Hepatocyte (in vitro differentiated cells): ENCODE measurements at regions not wholly inside any gene's neighbourhood (a gene's known extent, or its start where the extent isn't known, plus 50 kb on each side); places are given as distances from the start of the nearest gene placed in this dataset.

Experiments used
- DNase-seq: peaks from one replicate; pipeline ENCODE4 v3.0.0-alpha.2; 2016; ENCODE audit warnings: low spot score
- H2AFZ ChIP-seq: fragments of 200-600 bp; sonication (generic); 2 replicates; pipeline ENCODE4 v1.6.0; 2016; ENCODE audit warnings: antibody characterized with exemption, mild to moderate bottlenecking
- H3K27ac ChIP-seq: fragments of 200-600 bp; sonication (generic); 2 replicates; pipeline ENCODE4 v1.5.1; 2016; ENCODE audit warnings: mild to moderate bottlenecking
- H3K27me3 ChIP-seq: fragments of 200-600 bp; sonication (generic); 2 replicates; pipeline ENCODE4 v1.6.1; 2016
- H3K36me3 ChIP-seq: fragments of 200-600 bp; sonication (generic); replicated peaks from 2 replicates; pipeline ENCODE4 v1.5.1; 2016; ENCODE audit warnings: low read depth; ENCODE audit not compliant: insufficient read depth
- H3K4me1 ChIP-seq: fragments of 200-600 bp; sonication (generic); 2 replicates; pipeline ENCODE4 v1.5.1; 2016; ENCODE audit warnings: mild to moderate bottlenecking, moderate library complexity; ENCODE audit not compliant: insufficient read depth
- H3K4me2 ChIP-seq: fragments of 200-600 bp; sonication (generic); 2 replicates; pipeline ENCODE4 v1.6.0; 2016
- H3K4me3 ChIP-seq: fragments of 200-600 bp; sonication (generic); 2 replicates; pipeline ENCODE4 v1.5.1; 2016; ENCODE audit warnings: mild to moderate bottlenecking
- H3K79me2 ChIP-seq: fragments of 200-600 bp; sonication (generic); 2 replicates; pipeline ENCODE4 v1.6.0; 2017; ENCODE audit warnings: mild to moderate bottlenecking
- H3K9me2 ChIP-seq: fragments of 200-600 bp; sonication (generic); replicated peaks from 2 replicates; pipeline ENCODE4 v1.6.0; 2017; ENCODE audit warnings: mild to moderate bottlenecking; ENCODE audit not compliant: insufficient read depth
- H3K9me3 ChIP-seq: fragments of 200-600 bp; sonication (generic); 2 replicates; pipeline ENCODE4 v1.5.1; 2016; ENCODE audit warnings: low read depth, mild to moderate bottlenecking
- H4K20me1 ChIP-seq: fragments of 200-600 bp; sonication (generic); 2 replicates; pipeline ENCODE4 v1.6.0; 2016; ENCODE audit warnings: mild to moderate bottlenecking; ENCODE audit not compliant: insufficient read depth, poor library complexity, severe bottlenecking
- CTCF ChIP-seq: fragments of 200-600 bp; sonication (generic); IDR thresholded peaks from 2 replicates; pipeline ENCODE4 v1.5.1; 2016; ENCODE audit warnings: antibody characterized with exemption, mild to moderate bottlenecking; ENCODE audit not compliant: poor library complexity
- EZH2 ChIP-seq: fragments of 200-600 bp; sonication (generic); IDR thresholded peaks from 2 replicates; pipeline ENCODE4 v1.6.1; 2016; ENCODE audit warnings: antibody characterized with exemption, mild to moderate bottlenecking, borderline replicate concordance
- EZH2phosphoT487 ChIP-seq: fragments of 200-600 bp; sonication (generic); IDR thresholded peaks from one replicate; pipeline ENCODE4 v1.6.1; 2018; ENCODE audit warnings: antibody characterized with exemption, mild to moderate bottlenecking, low read depth, moderate library complexity; ENCODE audit not compliant: unreplicated experiment, severe bottlenecking
- whole genome bisulfite sequencing: methylation state at CpG from one replicate; pipeline ENCODE4 v1.1.6; 2016; ENCODE audit warnings: low lambda C conversion rate; ENCODE audit errors: missing lambda C conversion rate; 5-methylcytosine and 5-hydroxymethylcytosine counted together

GRCh38 chr3:170799009-170799408 is 71.0 kb downstream of the RPL22L1 start:
- Histone ChIP-seq H3K27ac (no peak overlapping the region), H3K36me3 (no peaks in the 10 kb centered on the region), H2AFZ (no peak overlapping the region), H3K4me3 (no peak overlapping the region), H3K4me1 (peaks cover 12% of the 10 kb centered on the region), H3K9me3 (no peaks in the 10 kb centered on the region), H3K9me2 (no peaks in the 10 kb centered on the region), H3K27me3 (no peaks in the 10 kb centered on the region), H3K4me2 (no peak overlapping the region), H3K79me2 (no peaks in the 10 kb centered on the region), H4K20me1 (no peaks in the 10 kb centered on the region)
- no peak for TF ChIP-seq EZH2phosphoT487
- TF ChIP-seq EZH2, result no peak
- TF ChIP-seq CTCF, result no peak
- DNase-seq, result no peak
- WGBS, result 80% methylated on average over 2 of the region's 2 CpGs

DNA sequence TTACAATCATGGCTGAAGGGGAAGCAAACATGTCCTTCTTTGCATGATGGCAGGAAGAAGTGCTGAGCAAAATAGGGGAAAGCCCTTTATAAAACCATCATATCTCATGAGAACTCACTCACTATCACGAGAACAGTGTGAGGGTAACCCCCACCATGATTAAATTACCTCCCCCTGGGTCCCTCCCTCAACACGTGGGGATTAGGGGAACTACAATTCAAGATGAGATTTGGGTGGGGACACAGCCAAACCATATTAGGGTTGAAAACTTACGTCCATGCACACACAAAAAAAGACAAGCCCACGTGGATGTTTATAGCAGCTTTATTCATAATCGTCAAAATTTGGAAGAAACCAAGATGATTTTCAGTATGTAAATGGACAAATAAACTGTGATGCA is 72.3 kb downstream of the RPL22L1 start:
- H3K27ac ChIP-seq, result no peak overlapping the region
- DNase-seq, result no peak
- H3K4me2 ChIP-seq, result no peak overlapping the region
- no peaks in the 10 kb centered on the region for H3K9me2 ChIP-seq
- WGBS, result 88% methylated on average over 5 of the region's 5 CpGs
- H3K4me3 ChIP-seq, result no peak overlapping the region
- no peaks in the 10 kb centered on the region for H3K36me3 ChIP-seq
- H3K27me3 ChIP-seq, result no peaks in the 10 kb centered on the region
- no peak for TF ChIP-seq CTCF
- no peak for TF ChIP-seq EZH2phosphoT487
- no peak for TF ChIP-seq EZH2
- no peaks in the 10 kb centered on the region for H3K9me3 ChIP-seq
- H3K4me1 ChIP-seq, result no peaks in the 10 kb centered on the region
- H3K79me2 ChIP-seq, result no peaks in the 10 kb centered on the region
- no peaks in the 10 kb centered on the region for H4K20me1 ChIP-seq
- H2AFZ ChIP-seq, result no peak overlapping the region

GRCh38 chr3:170792471-170792870 is 77.5 kb downstream of the RPL22L1 start:
- Histone ChIP-seq H2AFZ (no peak overlapping the region), H3K27ac (no peak overlapping the region), H3K27me3 (no peaks in the 10 kb centered on the region), H3K4me2 (no peak overlapping the region), H4K20me1 (no peaks in the 10 kb centered on the region), H3K79me2 (no peaks in the 10 kb centered on the region), H3K9me3 (no peaks in the 10 kb centered on the region), H3K36me3 (no peaks in the 10 kb centered on the region), H3K4me3 (no peak overlapping the region), H3K4me1 (no peaks in the 10 kb centered on the region), H3K9me2 (no peaks in the 10 kb centered on the region)
- TF ChIP-seq EZH2phosphoT487, result no peak
- no peak for TF ChIP-seq EZH2
- TF ChIP-seq CTCF, result no peak
- WGBS, result 95% methylated on average over 1 of the region's 1 CpG
- DNase-seq, result no peak

DNA sequence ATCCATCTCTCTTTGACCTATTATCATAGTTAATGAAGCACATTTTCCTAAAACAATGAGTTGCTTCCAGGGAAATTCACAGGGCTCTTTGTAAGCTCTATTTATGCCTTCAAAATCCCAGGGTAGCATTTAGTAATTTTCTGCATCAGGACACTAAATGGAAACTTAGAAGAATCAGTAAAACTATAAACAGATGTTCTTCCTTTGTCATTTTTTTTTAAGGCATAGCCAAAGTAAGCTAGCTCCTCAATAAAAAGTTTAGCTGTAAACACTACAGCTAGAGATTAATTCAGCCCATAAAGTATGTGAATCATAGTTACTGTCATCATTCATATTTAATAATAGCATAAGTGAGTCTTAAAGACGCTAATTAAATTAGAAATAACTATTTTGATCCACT is 79.3 kb downstream of the RPL22L1 start:
- H3K4me3 ChIP-seq, result no peak overlapping the region
- no peaks in the 10 kb centered on the region for H3K27me3 ChIP-seq
- H3K9me2 ChIP-seq, result no peaks in the 10 kb centered on the region
- no peaks in the 10 kb centered on the region for H3K36me3 ChIP-seq
- WGBS, result 74% methylated on average over 1 of the region's 1 CpG
- H4K20me1 ChIP-seq, result no peaks in the 10 kb centered on the region
- H3K4me2 ChIP-seq, result no peak overlapping the region
- no peak for TF ChIP-seq EZH2phosphoT487
- H3K79me2 ChIP-seq, result no peaks in the 10 kb centered on the region
- H2AFZ ChIP-seq, result no peak overlapping the region
- no peaks in the 10 kb centered on the region for H3K4me1 ChIP-seq
- DNase-seq, result no peak
- H3K9me3 ChIP-seq, result no peaks in the 10 kb centered on the region
- no peak overlapping the region for H3K27ac ChIP-seq
